Small intestine (tissue), 7 donors: ENCODE measurements at regions not wholly inside any gene's neighbourhood (a gene's known extent, or its start where the extent isn't known, plus 50 kb on each side); places are given as distances from the start of the nearest gene placed in this dataset.

Source experiments
- DNase-seq, 2 donors: peaks; one replicate each; pipeline versions ENCODE4 v3.0.0 to v3.0.0-alpha.2; 2013
- FAIRE-seq: peaks from 2 replicates; lab custom pipeline; 2012; peaks lifted over from hg19 to GRCh38; lab: Jason Lieb, UNC
- H3K27ac ChIP-seq, 3 donors: one replicate each; pipeline ENCODE4 v1.5.1; 2013; ENCODE audit warnings: low read length in 2 of 3, mild to moderate bottlenecking in 2 of 3, control low read depth in 1 of 3, inconsistent platforms in 1 of 3, low read depth in 1 of 3, moderate library complexity in 1 of 3
- H3K27me3 ChIP-seq, 3 donors: one replicate each; pipeline ENCODE4 v1.6.1; 2013; ENCODE audit warnings: low read length in 3 of 3, inconsistent platforms in 1 of 3; ENCODE audit not compliant: control insufficient read depth in 3 of 3, insufficient read depth in 3 of 3
- H3K36me3 ChIP-seq, 3 donors: one replicate each; pipeline ENCODE4 v1.6.1; 2013; ENCODE audit warnings: low read length in 3 of 3, inconsistent platforms in 1 of 3, low read depth in 1 of 3, mild to moderate bottlenecking in 1 of 3, moderate library complexity in 1 of 3; ENCODE audit not compliant: control insufficient read depth in 3 of 3, insufficient read depth in 2 of 3
- H3K4me1 ChIP-seq, 3 donors: one replicate each; pipeline ENCODE4 v1.6.1; 2013; ENCODE audit warnings: low read length in 2 of 3, inconsistent platforms in 1 of 3, low read depth in 1 of 3, mild to moderate bottlenecking in 1 of 3, moderate library complexity in 1 of 3; ENCODE audit not compliant: control insufficient read depth in 3 of 3, insufficient read depth in 2 of 3
- H3K4me3 ChIP-seq, 3 donors: one replicate each; pipeline ENCODE4 v1.5.1; 2013; ENCODE audit warnings: low read length in 3 of 3, control low read depth in 1 of 3, inconsistent platforms in 1 of 3, low read depth in 1 of 3, mild to moderate bottlenecking in 1 of 3, moderate library complexity in 1 of 3
- H3K9me3 ChIP-seq, 2 donors: one replicate each; pipeline ENCODE4 v1.6.1; 2013; ENCODE audit warnings: low read depth in 1 of 2, low read length in 1 of 2; ENCODE audit not compliant: control insufficient read depth in 2 of 2, insufficient read depth in 1 of 2
- WGBS, 3 donors: extraction: QIAGEN DNeasy Blood & Tissue Kit; methylation state at CpG; one replicate each; pipeline ENCODE4 v1.1.7; 2013; 5-methylcytosine and 5-hydroxymethylcytosine counted together
- donor health status: healthy with polysubstance abuse.
- donor health status: control.
- donor health status: control.
- donor health status: Bipolar disorder and iron deficiency.
- donor health status: healthy.

- no peak for FAIRE-seq
- no peak for DNase-seq
- Histone ChIP-seq H3K27ac (no peak overlapping the region), H3K9me3 (no peaks in the 10 kb centered on the region), H3K4me3 (no peak overlapping the region), H3K36me3 (no peaks in the 10 kb centered on the region), H3K4me1 (no peaks in the 10 kb centered on the region), H3K27me3 (no peaks in the 10 kb centered on the region)
- WGBS, 3 donors = 40 to 46% (median 44%) methylated on average over 8 of the region's 8 CpGs
Measured at GRCh38 chr1:36612881-36613280, 130.2 kb upstream of the CSF3R start.

GRCh38 chr1:36612121-36612520 is 129.4 kb upstream of the CSF3R start:
- WGBS, 3 donors = 46 to 59% (median 51%) methylated on average over 10 of the region's 10 CpGs
- no peak overlapping the region for H3K4me3 ChIP-seq
- no peaks in the 10 kb centered on the region for H3K9me3 ChIP-seq
- H3K4me1 ChIP-seq = no peaks in the 10 kb centered on the region
- H3K27me3 ChIP-seq = no peaks in the 10 kb centered on the region
- no peak for FAIRE-seq
- H3K36me3 ChIP-seq = no peaks in the 10 kb centered on the region
- H3K27ac ChIP-seq = no peak overlapping the region
- no peak for DNase-seq

GRCh38 chr1:36609241-36610027 is 126.7 kb upstream of the CSF3R start:
- DNase-seq (peak; percentile 32 to 44), FAIRE-seq (no peak)
- no peaks in the 10 kb centered on the region for H3K27me3 ChIP-seq
- no peaks in the 10 kb centered on the region for H3K9me3 ChIP-seq
- 38 to 44% (median 43%) methylated on average over 6 of the region's 6 CpGs for WGBS, 3 donors
- no peaks in the 10 kb centered on the region for H3K4me1 ChIP-seq
- H3K36me3 ChIP-seq = no peaks in the 10 kb centered on the region
- no peak overlapping the region for H3K4me3 ChIP-seq
- H3K27ac ChIP-seq = no peak overlapping the region

GRCh38 chr1:36608272-36608671 is 125.6 kb upstream of the CSF3R start:
- Histone ChIP-seq H3K27me3 (no peaks in the 10 kb centered on the region), H3K9me3 (no peaks in the 10 kb centered on the region), H3K4me3 (no peak overlapping the region), H3K4me1 (no peaks in the 10 kb centered on the region), H3K36me3 (no peaks in the 10 kb centered on the region), H3K27ac (no peak overlapping the region)
- DNase-seq = no peak
- FAIRE-seq = no peak
- 49 to 70% (median 52%) methylated on average over 1 of the region's 1 CpG for WGBS, 3 donors

- H3K9me3 ChIP-seq = no peaks in the 10 kb centered on the region
- H3K36me3 ChIP-seq = no peaks in the 10 kb centered on the region
- DNase-seq = no peak
- H3K4me3 ChIP-seq = no peak overlapping the region
- no peaks in the 10 kb centered on the region for H3K4me1 ChIP-seq
- no peak for FAIRE-seq
- H3K27ac ChIP-seq = no peak overlapping the region
- no peaks in the 10 kb centered on the region for H3K27me3 ChIP-seq
Measured at GRCh38 chr1:36607263-36607651, 124.5 kb upstream of the CSF3R start.

DNA sequence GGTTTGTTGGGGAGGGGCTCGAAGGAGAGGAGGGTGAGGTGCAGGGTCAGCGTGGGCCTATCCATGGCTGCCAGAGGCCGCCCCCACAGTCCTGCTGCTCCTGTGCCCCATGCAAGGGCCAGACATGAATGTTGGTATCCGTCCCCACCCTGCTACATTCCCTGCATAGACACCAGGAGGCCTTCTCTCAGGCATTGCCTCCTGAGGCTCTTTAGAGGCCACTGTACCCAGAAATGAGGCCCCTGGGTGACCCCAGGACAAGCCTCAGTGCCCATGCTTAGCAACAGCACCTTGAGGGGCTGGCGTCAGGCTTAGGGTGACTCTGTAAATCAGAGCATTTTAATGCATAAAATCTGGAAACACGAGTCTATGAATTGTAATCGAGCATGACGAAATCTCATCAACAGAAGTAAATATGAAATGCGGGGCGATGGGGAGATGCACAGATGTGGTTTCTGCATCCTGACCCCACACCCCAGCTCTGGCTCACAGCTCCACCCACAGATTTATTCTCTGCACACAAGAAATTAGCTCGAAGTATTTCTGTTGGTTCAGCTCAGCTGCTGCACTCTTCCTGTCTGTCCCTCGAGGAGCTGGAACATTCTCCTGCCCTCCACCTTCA is 124.0 kb upstream of the CSF3R start:
- Histone ChIP-seq H3K9me3 (no peaks in the 10 kb centered on the region), H3K4me3 (no peak overlapping the region), H3K27ac (no peak overlapping the region), H3K4me1 (no peaks in the 10 kb centered on the region), H3K27me3 (no peaks in the 10 kb centered on the region), H3K36me3 (no peaks in the 10 kb centered on the region)
- DNase-seq (no peak), FAIRE-seq (no peak)
- 59 to 71% (median 59%) methylated on average over 11 to 12 of the region's 12 CpGs for WGBS, 3 donors

GRCh38 chr1:36605942-36606640 is 123.4 kb upstream of the CSF3R start:
- WGBS, 3 donors = 52 to 65% (median 57%) methylated on average over 7 of the region's 7 CpGs
- Histone ChIP-seq H3K4me3 (no peak overlapping the region), H3K27me3 (no peaks in the 10 kb centered on the region), H3K9me3 (no peaks in the 10 kb centered on the region), H3K27ac (no peak overlapping the region), H3K36me3 (no peaks in the 10 kb centered on the region), H3K4me1 (no peaks in the 10 kb centered on the region)
- DNase-seq (no peak), FAIRE-seq (no peak)

DNA sequence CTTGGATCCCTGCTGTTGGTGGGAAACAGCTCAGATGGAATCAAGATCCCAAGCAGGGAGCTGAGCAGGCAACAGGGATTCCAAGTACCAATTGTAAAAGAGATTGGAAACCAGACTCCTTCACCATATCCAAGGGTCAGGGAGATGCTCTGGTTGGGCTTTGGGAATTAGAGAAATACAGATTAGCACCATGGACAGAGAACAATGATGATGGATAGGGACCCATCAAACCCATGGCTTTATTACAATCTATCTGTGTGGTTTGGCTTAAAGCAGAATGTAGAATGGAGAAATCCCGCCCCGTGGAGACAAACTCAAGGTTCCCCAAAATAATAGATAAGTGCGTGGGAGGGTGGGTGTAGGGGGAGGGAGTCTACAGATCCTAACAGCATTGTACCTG is 120.7 kb upstream of the CSF3R start:
- Histone ChIP-seq H3K36me3 (no peaks in the 10 kb centered on the region), H3K4me3 (no peak overlapping the region), H3K4me1 (no peaks in the 10 kb centered on the region), H3K27me3 (no peaks in the 10 kb centered on the region), H3K27ac (no peak overlapping the region), H3K9me3 (no peaks in the 10 kb centered on the region)
- DNase-seq = no peak
- 73 to 81% (median 77%) methylated on average over 3 of the region's 3 CpGs for whole genome bisulfite sequencing, 3 donors
- no peak for FAIRE-seq
